ENCODE measurements at regions not wholly inside any gene's neighbourhood (a gene's known extent, or its start where the extent isn't known, plus 50 kb on each side); places are given as distances from the start of the nearest gene placed in this dataset.

GRCh38 chr5:104652271-104652861, 1089.8 kb upstream of the NUDT12 start:
- ATAC-seq (ENCODE audit: low FRiP score in 2 of 2) (no peak), DNase-seq (no peak)
- no peak for TF ChIP-seq EP300 (IDR thresholded peaks at IDR 0.05)
- TF ChIP-seq CTCF (IDR thresholded peaks at IDR 0.05), result no peak
- no peak for TF ChIP-seq POLR2AphosphoS5 (IDR thresholded peaks at IDR 0.05)
- no peak for TF ChIP-seq POLR2A (IDR thresholded peaks at IDR 0.05)
- H3K4me1 ChIP-seq, result no peaks in the 10 kb centered on the region
- WGBS, 2 donors, result 78 to 95% methylated on average over 5 of the region's 5 CpGs
- no peaks in the 10 kb centered on the region for H3K27me3 ChIP-seq
- no peaks in the 10 kb centered on the region for H3K36me3 ChIP-seq
- H3K27ac ChIP-seq, result no peak overlapping the region
- H3K4me3 ChIP-seq, result no peak overlapping the region
- no peaks in the 10 kb centered on the region for H3K9me3 ChIP-seq

- Histone ChIP-seq H3K4me1 (no peaks in the 10 kb centered on the region), H3K27ac (no peak overlapping the region), H3K27me3 (no peaks in the 10 kb centered on the region), H3K9me3 (no peaks in the 10 kb centered on the region), H3K36me3 (no peaks in the 10 kb centered on the region), H3K4me3 (no peak overlapping the region)
- 68 to 75% methylated on average over 3 of the region's 3 CpGs for WGBS, 2 donors
- TF ChIP-seq CTCF (IDR thresholded peaks at IDR 0.05) (no peak), POLR2AphosphoS5 (IDR thresholded peaks at IDR 0.05) (no peak), POLR2A (IDR thresholded peaks at IDR 0.05) (no peak), EP300 (IDR thresholded peaks at IDR 0.05) (no peak)
- DNase-seq (no peak), ATAC-seq (ENCODE audit: low FRiP score in 2 of 2) (no peak)
Observed at GRCh38 chr5:104650313-104651055, 1087.9 kb upstream of the NUDT12 start.

- Histone ChIP-seq H3K27me3 (no peaks in the 10 kb centered on the region), H3K36me3 (no peaks in the 10 kb centered on the region), H3K4me3 (no peak overlapping the region), H3K9me3 (no peaks in the 10 kb centered on the region), H3K27ac (no peak overlapping the region), H3K4me1 (no peaks in the 10 kb centered on the region)
- no peak for ATAC-seq (ENCODE audit: low FRiP score in 2 of 2)
- WGBS, 2 donors, result 86 to 87% methylated on average over 3 of the region's 3 CpGs
- no peak for DNase-seq
- TF ChIP-seq EP300 (IDR thresholded peaks at IDR 0.05) (no peak), POLR2AphosphoS5 (IDR thresholded peaks at IDR 0.05) (no peak), CTCF (IDR thresholded peaks at IDR 0.05) (no peak), POLR2A (IDR thresholded peaks at IDR 0.05) (no peak)
Observed at GRCh38 chr5:104646416-104646815, 1083.8 kb upstream of the NUDT12 start.

GRCh38 chr5:104643320-104643719, 1080.7 kb upstream of the NUDT12 start:
- no peaks in the 10 kb centered on the region for H3K9me3 ChIP-seq
- no peak for DNase-seq
- TF ChIP-seq CTCF (IDR thresholded peaks at IDR 0.05) (no peak), POLR2AphosphoS5 (IDR thresholded peaks at IDR 0.05) (no peak), POLR2A (IDR thresholded peaks at IDR 0.05) (no peak), EP300 (IDR thresholded peaks at IDR 0.05) (no peak)
- no peaks in the 10 kb centered on the region for H3K36me3 ChIP-seq
- no peaks in the 10 kb centered on the region for H3K4me1 ChIP-seq
- ATAC-seq (ENCODE audit: low FRiP score in 2 of 2), result no peak
- 55 to 70% methylated on average over 3 of the region's 3 CpGs for WGBS, 2 donors
- no peaks in the 10 kb centered on the region for H3K27me3 ChIP-seq
- H3K27ac ChIP-seq, result no peak overlapping the region
- H3K4me3 ChIP-seq, result no peak overlapping the region

GRCh38 chr5:104635227-104635626, 1072.6 kb upstream of the NUDT12 start:
- no peak for ATAC-seq (ENCODE audit: low FRiP score in 2 of 2)
- DNase-seq, result no peak
- no peaks in the 10 kb centered on the region for H3K9me3 ChIP-seq
- H3K36me3 ChIP-seq, result no peaks in the 10 kb centered on the region
- no peaks in the 10 kb centered on the region for H3K4me1 ChIP-seq
- no peak overlapping the region for H3K27ac ChIP-seq
- TF ChIP-seq POLR2AphosphoS5 (IDR thresholded peaks at IDR 0.05), result no peak
- no peak for TF ChIP-seq POLR2A (IDR thresholded peaks at IDR 0.05)
- TF ChIP-seq EP300 (IDR thresholded peaks at IDR 0.05), result no peak
- no peak for TF ChIP-seq CTCF (IDR thresholded peaks at IDR 0.05)
- 58 to 71% methylated on average over 3 of the region's 3 CpGs for WGBS, 2 donors
- no peak overlapping the region for H3K4me3 ChIP-seq
- H3K27me3 ChIP-seq, result no peaks in the 10 kb centered on the region
